ENCODE measurements at regions not wholly inside any gene's neighbourhood (a gene's known extent, or its start where the extent isn't known, plus 50 kb on each side); places are given as distances from the start of the nearest gene placed in this dataset.

- POLR2A ChIA-PET = no interaction called here
- RAD21 ChIA-PET (ENCODE audit: low non-redundant PET in 1 of 2, low total read pairs in 2 of 2, uncharacterized antibody in 2 of 2, unreplicated experiment in 2 of 2) = no interaction called here
- ATAC-seq (no peak), DNase-seq (ENCODE audit: low read depth, low spot score) (no peak)
- Histone ChIP-seq H3K4me1 (ENCODE audit: control insufficient read depth in 1 of 2, insufficient read depth in 2 of 2, low read length in 2 of 2) (peaks cover 0 to 5% of the 10 kb centered on the region in 2 experiments; a peak in 2 of 4 replicates), H3K27ac (ENCODE audit: low read depth, low read length) (no peak overlapping the region), H2AFZ (ENCODE audit: low read depth, low read length, poor library complexity, severe bottlenecking) (no peak overlapping the region), H3K4me2 (ENCODE audit: low read length) (no peak overlapping the region), H3K9ac (ENCODE audit: low read length) (no peak overlapping the region), H4K20me1 (ENCODE audit: insufficient read depth) (no peaks in the 10 kb centered on the region), H3K79me2 (ENCODE audit: insufficient read depth, low read length) (no peaks in the 10 kb centered on the region), H3K36me3 (ENCODE audit: control insufficient read depth in 1 of 2, insufficient read depth in 2 of 2, low read length in 2 of 2) (no peaks in the 10 kb centered on the region), H3K9me3 (ENCODE audit: control insufficient read depth in 1 of 2, insufficient read depth in 1 of 2, low read depth in 1 of 2, low read length in 2 of 2) (no peaks in the 10 kb centered on the region), H3K4me3 (replicated peaks in 1 of 2; ENCODE audit: low read depth in 1 of 2, low read length in 2 of 2) (no peak overlapping the region), H3K9me2 (ENCODE audit: insufficient read depth) (no peaks in the 10 kb centered on the region), H3K27me3 (ENCODE audit: insufficient read depth, low read length) (no peaks in the 10 kb centered on the region)
- CTCF ChIA-PET = no interaction called here
- BruUV-seq (replicated peaks) = no TSS peak
- TF ChIP-seq, protein P1, sequence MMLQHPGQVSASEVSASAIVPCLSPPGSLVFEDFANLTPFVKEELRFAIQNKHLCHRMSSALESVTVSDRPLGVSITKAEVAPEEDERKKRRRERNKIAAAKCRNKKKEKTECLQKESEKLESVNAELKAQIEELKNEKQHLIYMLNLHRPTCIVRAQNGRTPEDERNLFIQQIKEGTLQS (IDR thresholded peaks at IDR 0.05) = no peak
- no peak for TF ChIP-seq ZNF274 (IDR thresholded peaks at IDR 0.05; ENCODE audit: low read depth, low read length)
- TF ChIP-seq SP1 (IDR thresholded peaks at IDR 0.05; ENCODE audit: low read depth) = no peak
- TF ChIP-seq FOSL1 (IDR thresholded peaks at IDR 0.05; ENCODE audit: low read depth) = no peak
- no peak for TF ChIP-seq MAX (IDR thresholded peaks at IDR 0.05)
- TF ChIP-seq, protein P2, sequence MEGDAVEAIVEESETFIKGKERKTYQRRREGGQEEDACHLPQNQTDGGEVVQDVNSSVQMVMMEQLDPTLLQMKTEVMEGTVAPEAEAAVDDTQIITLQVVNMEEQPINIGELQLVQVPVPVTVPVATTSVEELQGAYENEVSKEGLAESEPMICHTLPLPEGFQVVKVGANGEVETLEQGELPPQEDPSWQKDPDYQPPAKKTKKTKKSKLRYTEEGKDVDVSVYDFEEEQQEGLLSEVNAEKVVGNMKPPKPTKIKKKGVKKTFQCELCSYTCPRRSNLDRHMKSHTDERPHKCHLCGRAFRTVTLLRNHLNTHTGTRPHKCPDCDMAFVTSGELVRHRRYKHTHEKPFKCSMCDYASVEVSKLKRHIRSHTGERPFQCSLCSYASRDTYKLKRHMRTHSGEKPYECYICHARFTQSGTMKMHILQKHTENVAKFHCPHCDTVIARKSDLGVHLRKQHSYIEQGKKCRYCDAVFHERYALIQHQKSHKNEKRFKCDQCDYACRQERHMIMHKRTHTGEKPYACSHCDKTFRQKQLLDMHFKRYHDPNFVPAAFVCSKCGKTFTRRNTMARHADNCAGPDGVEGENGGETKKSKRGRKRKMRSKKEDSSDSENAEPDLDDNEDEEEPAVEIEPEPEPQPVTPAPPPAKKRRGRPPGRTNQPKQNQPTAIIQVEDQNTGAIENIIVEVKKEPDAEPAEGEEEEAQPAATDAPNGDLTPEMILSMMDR (IDR thresholded peaks at IDR 0.05 in 2 of 3, conservative IDR thresholded peaks at IDR 0.05 in 1 of 3; ENCODE audit: borderline replicate concordance in 1 of 3, insufficient read depth in 1 of 3, low read depth in 2 of 3, low read length in 2 of 3) = no peak
- no peak for TF ChIP-seq CBX3 (IDR thresholded peaks at IDR 0.05; ENCODE audit: low read depth)
- no peak for TF ChIP-seq RAD21 (IDR thresholded peaks at IDR 0.05; ENCODE audit: low read depth)
- TF ChIP-seq ELF1 (IDR thresholded peaks at IDR 0.05; ENCODE audit: borderline replicate concordance, low read depth) = no peak
- no peak for TF ChIP-seq EZH2phosphoT487 (IDR thresholded peaks at IDR 0.05; ENCODE audit: borderline replicate concordance)
- intact Hi-C loops (cut with micrococcal nuclease) = no loop called here
Measured at GRCh38 chr5:124671193-124671592, 75.2 kb downstream of the ZNF608 start.

Data from HCT116 (cell line).